ENCODE measurements at regions not wholly inside any gene's neighbourhood (a gene's known extent, or its start where the extent isn't known, plus 50 kb on each side); places are given as distances from the start of the nearest gene placed in this dataset.

- peaks cover 5 to 35% of the 10 kb centered on the region in 2 donors for H3K36me3 ChIP-seq
- no peak for TF ChIP-seq POLR2A (IDR thresholded peaks at IDR 0.05)
- TF ChIP-seq, protein P1, sequence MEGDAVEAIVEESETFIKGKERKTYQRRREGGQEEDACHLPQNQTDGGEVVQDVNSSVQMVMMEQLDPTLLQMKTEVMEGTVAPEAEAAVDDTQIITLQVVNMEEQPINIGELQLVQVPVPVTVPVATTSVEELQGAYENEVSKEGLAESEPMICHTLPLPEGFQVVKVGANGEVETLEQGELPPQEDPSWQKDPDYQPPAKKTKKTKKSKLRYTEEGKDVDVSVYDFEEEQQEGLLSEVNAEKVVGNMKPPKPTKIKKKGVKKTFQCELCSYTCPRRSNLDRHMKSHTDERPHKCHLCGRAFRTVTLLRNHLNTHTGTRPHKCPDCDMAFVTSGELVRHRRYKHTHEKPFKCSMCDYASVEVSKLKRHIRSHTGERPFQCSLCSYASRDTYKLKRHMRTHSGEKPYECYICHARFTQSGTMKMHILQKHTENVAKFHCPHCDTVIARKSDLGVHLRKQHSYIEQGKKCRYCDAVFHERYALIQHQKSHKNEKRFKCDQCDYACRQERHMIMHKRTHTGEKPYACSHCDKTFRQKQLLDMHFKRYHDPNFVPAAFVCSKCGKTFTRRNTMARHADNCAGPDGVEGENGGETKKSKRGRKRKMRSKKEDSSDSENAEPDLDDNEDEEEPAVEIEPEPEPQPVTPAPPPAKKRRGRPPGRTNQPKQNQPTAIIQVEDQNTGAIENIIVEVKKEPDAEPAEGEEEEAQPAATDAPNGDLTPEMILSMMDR (IDR thresholded peaks at IDR 0.05 in 4 of 5, conservative IDR thresholded peaks at IDR 0.05 in 1 of 5), result no peak
- H3K9me3 ChIP-seq, result no peaks in the 10 kb centered on the region
- DNase-seq, result no peak
- H3K4me3 ChIP-seq, result no peak overlapping the region
- H3K4me1 ChIP-seq, result peaks cover 0 to 5% of the 10 kb centered on the region in 2 donors
- H3K27ac ChIP-seq, result no peak overlapping the region
- intact Hi-C loops (cut with DNase I; ENCODE audit: low total_unique reads) (no loop called here), in situ Hi-C loops (cut with MboI; ENCODE audit: low sequenced_read_pairs in 4 of 4) (no loop called here)
- no peak for ATAC-seq
- H3K27me3 ChIP-seq, result no peaks in the 10 kb centered on the region
These were observed 139.5 kb downstream of the TLR5 start for GRCh38 chr1:223003549-223003948.

DNA sequence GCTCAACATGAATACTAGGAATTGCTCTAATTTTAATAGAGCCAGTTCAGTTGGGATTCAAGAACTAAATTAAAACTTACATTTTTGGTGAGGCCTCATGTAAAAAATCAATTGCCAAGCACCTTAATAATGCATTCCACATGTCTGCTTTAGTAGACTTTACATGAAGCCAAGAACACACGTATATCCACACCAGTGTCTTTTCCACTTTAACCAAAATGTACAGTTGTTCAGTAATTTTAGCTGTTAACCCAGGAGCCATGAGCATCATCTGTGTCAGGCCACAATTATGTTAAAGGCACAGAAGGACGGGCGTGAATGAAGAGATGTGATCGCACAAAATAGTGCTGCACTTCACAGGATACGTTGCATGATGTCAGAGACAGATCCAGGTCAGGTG, 136.7 kb downstream of the TLR5 start:
- Histone ChIP-seq H3K27ac (no peak overlapping the region), H3K27me3 (no peaks in the 10 kb centered on the region), H3K9me3 (no peaks in the 10 kb centered on the region), H3K4me3 (no peak overlapping the region), H3K4me1 (peaks cover 0 to 6% of the 10 kb centered on the region in 2 donors), H3K36me3 (peaks cover 5 to 35% of the 10 kb centered on the region in 2 donors)
- TF ChIP-seq POLR2A (IDR thresholded peaks at IDR 0.05), result no peak
- TF ChIP-seq, protein P1 (IDR thresholded peaks at IDR 0.05 in 4 of 5, conservative IDR thresholded peaks at IDR 0.05 in 1 of 5), result no peak
- intact Hi-C loops (cut with DNase I; ENCODE audit: low total_unique reads), result no loop called here
- DNase-seq (no peak), ATAC-seq (no peak)
- in situ Hi-C loops (cut with MboI; ENCODE audit: low sequenced_read_pairs in 4 of 4), result no loop called here

DNA sequence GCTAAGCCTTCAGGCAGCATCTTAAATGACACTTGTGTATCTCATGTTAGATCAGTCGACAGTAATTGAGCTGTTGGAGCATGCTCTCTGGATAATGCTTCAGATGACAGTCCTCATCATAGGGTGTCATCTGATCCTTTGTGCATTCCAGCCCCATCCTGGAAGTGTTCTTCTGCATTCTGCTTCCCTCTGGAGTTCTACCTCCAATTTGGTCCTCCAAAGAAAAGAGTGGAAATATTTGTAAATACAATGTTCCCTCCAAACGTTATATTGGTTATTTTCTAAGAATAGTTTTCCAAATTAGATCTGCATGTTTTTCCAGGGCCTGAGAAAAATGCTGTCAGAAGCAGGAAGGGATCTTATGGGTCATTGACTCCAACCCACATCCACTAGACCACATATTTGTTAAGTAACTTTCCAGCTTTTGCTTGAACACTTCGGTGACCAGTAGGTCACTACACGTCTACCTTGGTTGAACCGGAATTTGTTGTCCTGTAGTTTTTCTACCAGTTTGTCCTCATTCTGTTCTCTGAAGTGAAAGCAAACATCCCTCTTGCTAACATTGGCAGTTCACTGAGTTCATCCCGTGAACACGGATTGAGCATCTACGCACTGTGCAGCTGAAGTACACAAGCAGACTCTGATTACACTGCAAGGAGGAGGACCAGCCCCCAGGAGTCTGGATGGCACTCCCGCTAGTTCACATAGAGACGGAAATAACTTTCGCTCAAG, 136.0 kb downstream of the TLR5 start:
- DNase-seq (no peak), ATAC-seq (no peak)
- peaks cover 5 to 35% of the 10 kb centered on the region in 2 donors for H3K36me3 ChIP-seq
- peaks cover 0 to 3% of the 10 kb centered on the region in 2 donors for H3K4me1 ChIP-seq
- H3K27ac ChIP-seq, result peak overlapping the region in 1 of 4 donors; percentile 33
- H3K27me3 ChIP-seq, result no peaks in the 10 kb centered on the region
- TF ChIP-seq POLR2A (IDR thresholded peaks at IDR 0.05), result no peak
- TF ChIP-seq, protein P1 (IDR thresholded peaks at IDR 0.05 in 4 of 5, conservative IDR thresholded peaks at IDR 0.05 in 1 of 5), result no peak
- in situ Hi-C loops (cut with MboI; ENCODE audit: low sequenced_read_pairs in 4 of 4) (no loop called here), intact Hi-C loops (cut with DNase I; ENCODE audit: low total_unique reads) (no loop called here)
- H3K4me3 ChIP-seq, result peak overlapping the region in 1 of 4 donors; percentile 18
- H3K9me3 ChIP-seq, result no peaks in the 10 kb centered on the region

GRCh38 chr1:223007935-223008334, 135.1 kb downstream of the TLR5 start:
- no peaks in the 10 kb centered on the region for H3K9me3 ChIP-seq
- intact Hi-C loops (cut with DNase I; ENCODE audit: low total_unique reads), result no loop called here
- in situ Hi-C loops (cut with MboI; ENCODE audit: low sequenced_read_pairs in 4 of 4), result no loop called here
- H3K4me3 ChIP-seq, result no peak overlapping the region
- no peaks in the 10 kb centered on the region for H3K27me3 ChIP-seq
- peaks cover 2 to 26% of the 10 kb centered on the region in 2 donors for H3K36me3 ChIP-seq
- peak overlapping the region in 1 of 4 donors; percentile 33 for H3K27ac ChIP-seq
- DNase-seq, result no peak
- H3K4me1 ChIP-seq, result peaks cover 0 to 3% of the 10 kb centered on the region in 2 donors
- TF ChIP-seq, protein P1 (IDR thresholded peaks at IDR 0.05 in 4 of 5, conservative IDR thresholded peaks at IDR 0.05 in 1 of 5), result no peak
- TF ChIP-seq POLR2A (IDR thresholded peaks at IDR 0.05), result no peak
- ATAC-seq, result no peak

Data from gastrocnemius medialis (tissue), 4 donors.